GM23338 (cell line): ENCODE measurements at regions not wholly inside any gene's neighbourhood (a gene's known extent, or its start where the extent isn't known, plus 50 kb on each side); places are given as distances from the start of the nearest gene placed in this dataset.
A peak's percentile ranks its signal among the peaks of the same experiment; 100 is the strongest.

ENCODE experiments used
- ATAC-seq: fragments of 200-7000 bp; cut with Tn5 transposase; 3 replicates; pipeline ENCODE4 v1.9.1; 2020
- DNase-seq: peaks from one replicate; pipeline ENCODE4 v3.0.0-alpha.2; 2015; ENCODE audit warnings: low spot score
- H2AFZ ChIP-seq: fragments of 200-600 bp; sonication (generic); 2 replicates; pipeline ENCODE4 v1.8.0; 2016; ENCODE audit warnings: antibody characterized with exemption, mild to moderate bottlenecking, moderate library complexity
- H3F3A ChIP-seq: fragments of 200-600 bp; sonication (generic); replicated peaks from 2 replicates; pipeline ENCODE4 v1.8.0; 2017; ENCODE audit warnings: antibody characterized with exemption, mixed run types, low read depth
- H3K27ac ChIP-seq: fragments of 200-600 bp; sonication (generic); 2 replicates; pipeline ENCODE4 v1.6.1; 2016; ENCODE audit warnings: low read depth
- H3K27me3 ChIP-seq: fragments of 200-600 bp; sonication (generic); 2 replicates; pipeline ENCODE4 v1.8.0; 2016; ENCODE audit warnings: mild to moderate bottlenecking, mixed run types, moderate library complexity; ENCODE audit not compliant: insufficient read depth
- H3K36me3 ChIP-seq: fragments of 200-600 bp; sonication (generic); 2 replicates; pipeline ENCODE4 v1.8.0; 2016; ENCODE audit warnings: mild to moderate bottlenecking; ENCODE audit not compliant: insufficient read depth
- H3K4me1 ChIP-seq: fragments of 200-600 bp; sonication (generic); 2 replicates; pipeline ENCODE4 v1.8.0; 2016; ENCODE audit warnings: mild to moderate bottlenecking, moderate library complexity; ENCODE audit not compliant: insufficient read depth
- H3K4me2 ChIP-seq: fragments of 200-600 bp; sonication (generic); 2 replicates; pipeline ENCODE4 v1.7.1; 2017; ENCODE audit warnings: mixed run types
- H3K4me3 ChIP-seq: fragments of 200-600 bp; sonication (generic); 2 replicates; pipeline ENCODE4 v1.6.1; 2016; ENCODE audit warnings: mixed run types
- H3K79me2 ChIP-seq: fragments of 200-600 bp; sonication (generic); replicated peaks from 2 replicates; pipeline ENCODE4 v1.8.0; 2017; ENCODE audit warnings: mild to moderate bottlenecking; ENCODE audit not compliant: insufficient read depth
- H3K9me2 ChIP-seq: fragments of 200-600 bp; sonication (generic); 2 replicates; pipeline ENCODE4 v1.8.0; 2017; ENCODE audit not compliant: insufficient read depth
- H4K20me1 ChIP-seq: fragments of 200-600 bp; sonication (generic); replicated peaks from 2 replicates; pipeline ENCODE4 v1.8.0; 2017; ENCODE audit warnings: mild to moderate bottlenecking; ENCODE audit not compliant: insufficient read depth
- H3K27ac Mint-ChIP-seq: 2 replicates; pipeline ENCODE4 v1.8.0; 2020; ENCODE audit warnings: inconsistent platforms, mild to moderate bottlenecking, moderate library complexity, mixed read lengths
- H3K27me3 Mint-ChIP-seq: 3 replicates; pipeline ENCODE4 v1.8.0; 2022; ENCODE audit warnings: low read depth, mild to moderate bottlenecking, moderate library complexity, mixed read lengths, inconsistent platforms; ENCODE audit not compliant: insufficient read depth, poor library complexity
- H3K36me3 Mint-ChIP-seq: 3 replicates; pipeline ENCODE4 v1.8.0; 2021; ENCODE audit warnings: low read depth, mild to moderate bottlenecking, inconsistent platforms, moderate library complexity, mixed read lengths
- H3K4me1 Mint-ChIP-seq: 3 replicates; pipeline ENCODE4 v1.8.0; 2020; ENCODE audit warnings: mild to moderate bottlenecking, inconsistent platforms, mixed read lengths
- H3K4me3 Mint-ChIP-seq: 3 replicates; pipeline ENCODE4 v1.8.0; 2021; ENCODE audit warnings: moderate library complexity, mild to moderate bottlenecking, inconsistent platforms, mixed read lengths
- H3K9me3 Mint-ChIP-seq: 3 replicates; pipeline ENCODE4 v1.8.0; 2020; ENCODE audit warnings: moderate library complexity, mild to moderate bottlenecking, inconsistent platforms, mixed read lengths
- CREB1 ChIP-seq: fragments of 250-450 bp; sonication (Bioruptor Pico); IDR thresholded peaks from 2 replicates; pipeline ENCODE4 v1.5.0; 2020; ENCODE audit warnings: low read depth, mild to moderate bottlenecking, moderate library complexity
- ETS1 ChIP-seq: IDR thresholded peaks from 2 replicates; pipeline ENCODE4 v1.6.1; 2016; ENCODE audit warnings: antibody characterized with exemption
- EZH2phosphoT487 ChIP-seq: fragments of 200-600 bp; sonication (generic); IDR thresholded peaks from one replicate; pipeline ENCODE4 v1.8.1; 2018; ENCODE audit warnings: antibody characterized with exemption; ENCODE audit not compliant: unreplicated experiment
- JUNB ChIP-seq: IDR thresholded peaks from one replicate; pipeline ENCODE4 v1.6.1; 2016; ENCODE audit warnings: antibody characterized with exemption; ENCODE audit not compliant: unreplicated experiment
- NANOG ChIP-seq: IDR thresholded peaks from 2 replicates; pipeline ENCODE4 v1.6.1; 2016; ENCODE audit warnings: antibody characterized with exemption, borderline replicate concordance
- STAT1 ChIP-seq: IDR thresholded peaks from one replicate; pipeline ENCODE4 v1.6.1; 2016; ENCODE audit warnings: antibody characterized with exemption; ENCODE audit not compliant: unreplicated experiment
- ZNF114 ChIP-seq: fragments of 250-450 bp; sonication (Bioruptor Pico); IDR thresholded peaks from 2 replicates; pipeline ENCODE4 v1.5.0; 2020; ENCODE audit warnings: mild to moderate bottlenecking, moderate library complexity
- ZNF331 ChIP-seq: fragments of 250-450 bp; sonication (Bioruptor Pico); IDR thresholded peaks from 2 replicates; pipeline ENCODE4 v1.5.0; 2020; ENCODE audit warnings: low read depth, mild to moderate bottlenecking, moderate library complexity
- TF ChIP-seq, protein P1 (sequence below): IDR thresholded peaks from one replicate; pipeline ENCODE4 v1.6.1; 2018; ENCODE audit warnings: antibody characterized with exemption; ENCODE audit not compliant: unreplicated experiment
- TF ChIP-seq, protein P2 (sequence below), 2 experiments: fragments of 200-600 bp in 1 of 2; sonication (generic) in 1 of 2; conservative IDR thresholded peaks; 2 replicates each; pipeline versions ENCODE4 v1.5.1 to v1.6.1; 2016 to 2017; ENCODE audit warnings: antibody characterized with exemption in 2 of 2, low read depth in 2 of 2, mild to moderate bottlenecking in 2 of 2, moderate library complexity in 1 of 2

DNA sequence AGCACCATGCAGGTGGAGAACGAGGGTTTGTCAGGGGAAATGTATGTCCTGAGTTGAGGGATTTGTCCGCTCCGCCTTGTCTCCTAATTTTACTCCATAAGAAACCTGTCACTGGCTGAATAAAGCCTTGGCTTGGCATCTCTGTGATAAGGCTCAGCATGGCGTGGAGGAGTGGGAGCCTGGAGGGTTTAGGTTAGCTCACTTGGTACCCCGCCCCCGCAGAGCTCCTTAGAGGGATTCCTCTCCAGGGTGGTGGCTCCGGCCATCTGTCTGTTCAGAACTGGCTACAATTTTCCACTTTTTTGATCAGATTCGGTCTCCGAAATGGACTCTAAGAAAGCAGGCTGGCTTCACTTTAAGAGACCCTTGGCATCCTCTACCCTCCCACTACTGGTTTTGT, 192.2 kb upstream of the SYNDIG1 start (continued):
- TF ChIP-seq, protein P1, sequence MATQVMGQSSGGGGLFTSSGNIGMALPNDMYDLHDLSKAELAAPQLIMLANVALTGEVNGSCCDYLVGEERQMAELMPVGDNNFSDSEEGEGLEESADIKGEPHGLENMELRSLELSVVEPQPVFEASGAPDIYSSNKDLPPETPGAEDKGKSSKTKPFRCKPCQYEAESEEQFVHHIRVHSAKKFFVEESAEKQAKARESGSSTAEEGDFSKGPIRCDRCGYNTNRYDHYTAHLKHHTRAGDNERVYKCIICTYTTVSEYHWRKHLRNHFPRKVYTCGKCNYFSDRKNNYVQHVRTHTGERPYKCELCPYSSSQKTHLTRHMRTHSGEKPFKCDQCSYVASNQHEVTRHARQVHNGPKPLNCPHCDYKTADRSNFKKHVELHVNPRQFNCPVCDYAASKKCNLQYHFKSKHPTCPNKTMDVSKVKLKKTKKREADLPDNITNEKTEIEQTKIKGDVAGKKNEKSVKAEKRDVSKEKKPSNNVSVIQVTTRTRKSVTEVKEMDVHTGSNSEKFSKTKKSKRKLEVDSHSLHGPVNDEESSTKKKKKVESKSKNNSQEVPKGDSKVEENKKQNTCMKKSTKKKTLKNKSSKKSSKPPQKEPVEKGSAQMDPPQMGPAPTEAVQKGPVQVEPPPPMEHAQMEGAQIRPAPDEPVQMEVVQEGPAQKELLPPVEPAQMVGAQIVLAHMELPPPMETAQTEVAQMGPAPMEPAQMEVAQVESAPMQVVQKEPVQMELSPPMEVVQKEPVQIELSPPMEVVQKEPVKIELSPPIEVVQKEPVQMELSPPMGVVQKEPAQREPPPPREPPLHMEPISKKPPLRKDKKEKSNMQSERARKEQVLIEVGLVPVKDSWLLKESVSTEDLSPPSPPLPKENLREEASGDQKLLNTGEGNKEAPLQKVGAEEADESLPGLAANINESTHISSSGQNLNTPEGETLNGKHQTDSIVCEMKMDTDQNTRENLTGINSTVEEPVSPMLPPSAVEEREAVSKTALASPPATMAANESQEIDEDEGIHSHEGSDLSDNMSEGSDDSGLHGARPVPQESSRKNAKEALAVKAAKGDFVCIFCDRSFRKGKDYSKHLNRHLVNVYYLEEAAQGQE: no peak
- no peak for TF ChIP-seq CREB1

- Histone ChIP-seq H3K4me3 (no peak overlapping the region), H3K4me1 (no peaks in the 10 kb centered on the region), H3K27ac (no peak overlapping the region), H3K4me2 (no peak overlapping the region), H4K20me1 (no peaks in the 10 kb centered on the region), H3K9me2 (no peaks in the 10 kb centered on the region), H3F3A (no peaks in the 10 kb centered on the region), H3K79me2 (no peaks in the 10 kb centered on the region), H3K27me3 (no peaks in the 10 kb centered on the region), H2AFZ (peak overlapping the region; percentile 59; the same call in 1 of the 2 replicates), H3K36me3 (no peaks in the 10 kb centered on the region)
- peaks cover 5% of the 10 kb centered on the region; the same call in 2 of the 3 replicates for H3K4me1 Mint-ChIP-seq
- TF ChIP-seq JUNB (no peak), ZNF114 (CRISPR knock-in tag) (no peak), NANOG (no peak), ETS1 (no peak), STAT1 (no peak), ZNF331 (no peak), EZH2phosphoT487 (no peak), CREB1 (no peak)
- TF ChIP-seq, protein P2, sequence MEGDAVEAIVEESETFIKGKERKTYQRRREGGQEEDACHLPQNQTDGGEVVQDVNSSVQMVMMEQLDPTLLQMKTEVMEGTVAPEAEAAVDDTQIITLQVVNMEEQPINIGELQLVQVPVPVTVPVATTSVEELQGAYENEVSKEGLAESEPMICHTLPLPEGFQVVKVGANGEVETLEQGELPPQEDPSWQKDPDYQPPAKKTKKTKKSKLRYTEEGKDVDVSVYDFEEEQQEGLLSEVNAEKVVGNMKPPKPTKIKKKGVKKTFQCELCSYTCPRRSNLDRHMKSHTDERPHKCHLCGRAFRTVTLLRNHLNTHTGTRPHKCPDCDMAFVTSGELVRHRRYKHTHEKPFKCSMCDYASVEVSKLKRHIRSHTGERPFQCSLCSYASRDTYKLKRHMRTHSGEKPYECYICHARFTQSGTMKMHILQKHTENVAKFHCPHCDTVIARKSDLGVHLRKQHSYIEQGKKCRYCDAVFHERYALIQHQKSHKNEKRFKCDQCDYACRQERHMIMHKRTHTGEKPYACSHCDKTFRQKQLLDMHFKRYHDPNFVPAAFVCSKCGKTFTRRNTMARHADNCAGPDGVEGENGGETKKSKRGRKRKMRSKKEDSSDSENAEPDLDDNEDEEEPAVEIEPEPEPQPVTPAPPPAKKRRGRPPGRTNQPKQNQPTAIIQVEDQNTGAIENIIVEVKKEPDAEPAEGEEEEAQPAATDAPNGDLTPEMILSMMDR (conservative IDR thresholded peaks at IDR 0.05; ENCODE audit: low read depth in 2 of 2): no peak
- TF ChIP-seq, protein P1: no peak
- H3K36me3 Mint-ChIP-seq: no peaks in the 10 kb centered on the region
- no peak overlapping the region for H3K27ac Mint-ChIP-seq
- peaks cover 5% of the 10 kb centered on the region; the same call in 1 of the 3 replicates for H3K9me3 Mint-ChIP-seq
- no peaks in the 10 kb centered on the region for H3K27me3 Mint-ChIP-seq
- no peak overlapping the region for H3K4me3 Mint-ChIP-seq
- DNase-seq (no peak), ATAC-seq (no peak)
These were observed 193.3 kb upstream of the SYNDIG1 start for GRCh38 chr20:24275946-24276705.
